ENCODE measurements at regions not wholly inside any gene's neighbourhood (a gene's known extent, or its start where the extent isn't known, plus 50 kb on each side); places are given as distances from the start of the nearest gene placed in this dataset.
A peak's percentile ranks its signal among the peaks of the same experiment; 100 is the strongest.
"Not testable (repeated sequence)": the region's sequence is repeated elsewhere in the genome, so short reads cannot be mapped to it uniquely, and the experiment has no call there.

DNA sequence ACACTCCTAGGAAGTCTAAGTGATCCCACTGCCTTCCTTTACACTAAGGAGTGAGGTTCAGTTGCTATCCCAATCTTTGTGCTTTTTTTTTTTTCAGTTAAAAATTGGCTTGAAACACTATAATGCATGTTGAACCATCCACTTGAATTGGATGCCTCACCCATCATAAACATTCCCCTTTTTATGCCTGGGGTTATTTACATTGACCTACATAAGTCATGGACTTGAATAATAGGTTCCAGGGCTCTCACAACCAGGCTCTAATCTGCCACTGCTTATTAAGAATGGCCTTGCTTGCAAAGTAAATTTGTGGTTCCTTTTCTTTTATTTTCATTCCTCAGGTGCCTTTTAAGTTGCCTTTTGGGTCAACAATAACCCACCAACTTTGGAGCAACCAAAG is 236.1 kb upstream of the MEIS1 start:
- no peak overlapping the region for H3K4me3 ChIP-seq (ENCODE audit: low read depth, poor library complexity, severe bottlenecking)
- no peak for DNase-seq (ENCODE audit: low spot score in 2 of 2)
- no peak for TF ChIP-seq POLR2A (IDR thresholded peaks at IDR 0.05)
- TF ChIP-seq, protein P1, sequence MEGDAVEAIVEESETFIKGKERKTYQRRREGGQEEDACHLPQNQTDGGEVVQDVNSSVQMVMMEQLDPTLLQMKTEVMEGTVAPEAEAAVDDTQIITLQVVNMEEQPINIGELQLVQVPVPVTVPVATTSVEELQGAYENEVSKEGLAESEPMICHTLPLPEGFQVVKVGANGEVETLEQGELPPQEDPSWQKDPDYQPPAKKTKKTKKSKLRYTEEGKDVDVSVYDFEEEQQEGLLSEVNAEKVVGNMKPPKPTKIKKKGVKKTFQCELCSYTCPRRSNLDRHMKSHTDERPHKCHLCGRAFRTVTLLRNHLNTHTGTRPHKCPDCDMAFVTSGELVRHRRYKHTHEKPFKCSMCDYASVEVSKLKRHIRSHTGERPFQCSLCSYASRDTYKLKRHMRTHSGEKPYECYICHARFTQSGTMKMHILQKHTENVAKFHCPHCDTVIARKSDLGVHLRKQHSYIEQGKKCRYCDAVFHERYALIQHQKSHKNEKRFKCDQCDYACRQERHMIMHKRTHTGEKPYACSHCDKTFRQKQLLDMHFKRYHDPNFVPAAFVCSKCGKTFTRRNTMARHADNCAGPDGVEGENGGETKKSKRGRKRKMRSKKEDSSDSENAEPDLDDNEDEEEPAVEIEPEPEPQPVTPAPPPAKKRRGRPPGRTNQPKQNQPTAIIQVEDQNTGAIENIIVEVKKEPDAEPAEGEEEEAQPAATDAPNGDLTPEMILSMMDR (IDR thresholded peaks at IDR 0.05), result no peak
- intact Hi-C loops (cut with DNase I; ENCODE audit: low total_unique reads), result no loop called here

DNA sequence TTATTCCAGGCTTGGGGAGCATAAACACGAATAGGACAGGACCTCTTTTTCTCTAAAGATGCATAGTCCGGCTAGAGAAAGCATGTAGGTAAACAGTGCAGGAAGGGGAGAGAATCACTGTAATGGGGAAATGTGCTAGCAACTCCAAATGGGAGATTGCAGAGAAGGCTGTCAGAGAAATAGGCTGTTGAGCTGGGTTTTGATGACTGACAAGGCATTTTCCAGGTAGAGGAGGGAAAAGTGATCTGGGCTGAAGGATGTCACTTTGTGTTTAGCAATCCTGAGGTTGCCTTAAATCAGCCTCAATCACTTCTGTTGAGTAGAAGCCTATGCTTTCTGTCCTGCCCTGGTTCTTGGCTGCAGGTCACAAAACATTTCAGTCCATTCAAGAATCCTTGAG is 242.0 kb upstream of the MEIS1 start:
- WGBS, 2 donors, result 86 to 91% methylated on average over 2 of the region's 2 CpGs
- no peak overlapping the region for H3K4me3 ChIP-seq (ENCODE audit: low read depth, poor library complexity, severe bottlenecking)
- intact Hi-C loops (cut with DNase I; ENCODE audit: low total_unique reads), result no loop called here
- no peak for TF ChIP-seq POLR2A (IDR thresholded peaks at IDR 0.05)
- TF ChIP-seq, protein P1 (IDR thresholded peaks at IDR 0.05), result no peak
- DNase-seq (ENCODE audit: low spot score in 2 of 2), result no peak

DNA sequence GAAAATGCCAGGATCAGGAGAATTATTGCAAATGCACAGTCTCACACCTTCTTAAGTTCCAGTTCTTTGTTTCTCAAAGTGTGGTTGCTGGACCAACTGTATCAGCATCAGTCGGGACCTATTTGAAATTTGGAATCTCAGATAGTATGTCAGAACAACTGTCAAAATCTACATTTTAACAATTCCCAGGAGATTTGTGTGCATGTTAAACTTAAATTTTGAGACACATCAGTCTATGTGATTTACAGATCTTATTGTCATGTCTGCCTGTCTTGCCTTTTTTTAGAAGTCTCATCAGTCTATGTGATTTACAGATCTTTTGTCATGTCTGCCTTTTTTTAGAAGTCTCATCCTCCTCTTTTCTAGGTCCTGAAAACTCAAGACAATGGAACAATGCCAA is 243.6 kb upstream of the MEIS1 start:
- TF ChIP-seq, protein P1 (IDR thresholded peaks at IDR 0.05), result no peak
- TF ChIP-seq POLR2A (IDR thresholded peaks at IDR 0.05), result no peak
- no peak overlapping the region for H3K4me3 ChIP-seq (ENCODE audit: low read depth, poor library complexity, severe bottlenecking)
- no peak for DNase-seq (ENCODE audit: low spot score in 2 of 2)
- intact Hi-C loops (cut with DNase I; ENCODE audit: low total_unique reads), result no loop called here
- 68 to 74% methylated on average over 1 of the region's 1 CpG for WGBS, 2 donors

DNA sequence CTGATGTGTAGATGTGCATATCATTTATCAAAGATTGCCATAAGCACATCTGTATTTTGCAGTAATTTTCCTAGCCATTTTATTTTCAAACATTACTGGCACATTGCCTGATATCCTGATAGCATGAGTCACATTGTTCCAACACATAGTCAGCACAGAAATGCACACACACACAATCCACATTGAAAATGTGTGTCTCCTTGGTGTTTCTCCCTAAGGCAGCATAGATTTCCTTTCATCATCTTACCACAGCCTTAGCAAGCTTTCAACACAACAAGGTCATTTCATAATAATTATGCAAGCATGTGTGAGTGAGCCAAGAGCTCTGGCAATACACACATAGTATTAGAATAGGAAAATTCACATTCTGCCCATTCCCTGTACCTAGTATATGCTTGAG is 245.4 kb upstream of the MEIS1 start:
- no peak overlapping the region for H3K4me3 ChIP-seq (ENCODE audit: low read depth, poor library complexity, severe bottlenecking)
- TF ChIP-seq POLR2A (IDR thresholded peaks at IDR 0.05), result no peak
- TF ChIP-seq, protein P1 (IDR thresholded peaks at IDR 0.05), result no peak
- intact Hi-C loops (cut with DNase I; ENCODE audit: low total_unique reads), result no loop called here
- DNase-seq (ENCODE audit: low spot score in 2 of 2), result peak in 1 of 2 donors; percentile 56

DNA sequence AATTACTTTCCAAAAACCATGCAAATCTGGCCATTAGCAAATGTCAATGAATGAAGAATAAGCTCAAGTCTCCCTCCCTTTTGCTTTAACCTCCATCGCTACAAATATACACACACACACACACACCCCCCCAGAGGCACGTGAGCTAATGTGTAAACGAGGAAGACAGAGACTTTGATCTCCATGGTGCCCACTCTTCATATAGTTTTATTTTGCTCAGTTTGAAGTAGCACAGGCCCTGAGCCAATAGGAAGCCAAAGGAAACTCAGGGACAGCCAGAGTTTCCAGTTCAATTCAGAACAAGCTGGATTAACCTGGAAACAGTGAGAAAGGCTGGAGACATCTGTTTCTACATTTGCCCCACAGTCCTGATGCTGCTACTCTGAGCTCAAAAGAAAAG is 248.4 kb upstream of the MEIS1 start:
- WGBS, 2 donors, result 52 to 64% methylated on average over 3 of the region's 3 CpGs
- H3K4me3 ChIP-seq (ENCODE audit: low read depth, poor library complexity, severe bottlenecking), result no peak overlapping the region
- intact Hi-C loops (cut with DNase I; ENCODE audit: low total_unique reads), result no loop called here
- no peak for DNase-seq (ENCODE audit: low spot score in 2 of 2)
- no peak for TF ChIP-seq POLR2A (IDR thresholded peaks at IDR 0.05)
- TF ChIP-seq, protein P1 (IDR thresholded peaks at IDR 0.05), result no peak

DNA sequence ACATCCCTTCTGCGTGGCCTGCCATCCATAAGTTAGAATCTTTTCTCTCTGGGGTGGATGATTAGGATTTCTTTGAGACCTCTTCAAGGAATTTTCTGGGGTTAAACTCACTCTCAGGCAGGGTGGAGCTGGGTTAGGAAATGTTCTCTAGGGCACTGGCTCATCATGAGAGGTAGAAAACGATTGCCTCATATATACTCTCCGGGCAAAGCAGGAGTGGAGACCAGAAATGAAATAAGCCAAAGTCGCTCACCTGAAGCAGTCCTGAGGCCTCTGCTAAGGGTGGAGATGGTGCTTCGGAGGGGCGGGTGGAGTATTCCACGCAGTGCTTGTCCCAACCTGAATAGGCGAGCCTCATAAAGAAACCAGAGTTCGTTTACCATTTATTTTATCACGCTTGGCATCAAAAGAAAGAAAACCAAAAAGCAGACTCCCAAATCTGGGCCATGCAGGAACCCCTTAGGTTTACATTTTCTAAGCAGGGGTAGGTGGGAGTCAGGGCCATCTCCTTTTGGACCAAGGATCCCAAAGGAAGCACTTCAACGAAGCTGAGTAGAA is 249.3 kb upstream of the MEIS1 start:
- H3K4me3 ChIP-seq (ENCODE audit: low read depth, poor library complexity, severe bottlenecking), result no peak overlapping the region
- TF ChIP-seq, protein P1 (IDR thresholded peaks at IDR 0.05), result no peak
- no peak for TF ChIP-seq POLR2A (IDR thresholded peaks at IDR 0.05)
- intact Hi-C loops (cut with DNase I; ENCODE audit: low total_unique reads), result no loop called here
- WGBS, 2 donors, result 64 to 74% methylated on average over 11 of the region's 11 CpGs
- DNase-seq (ENCODE audit: low spot score in 2 of 2), result peak in 1 of 2 donors; percentile 36

DNA sequence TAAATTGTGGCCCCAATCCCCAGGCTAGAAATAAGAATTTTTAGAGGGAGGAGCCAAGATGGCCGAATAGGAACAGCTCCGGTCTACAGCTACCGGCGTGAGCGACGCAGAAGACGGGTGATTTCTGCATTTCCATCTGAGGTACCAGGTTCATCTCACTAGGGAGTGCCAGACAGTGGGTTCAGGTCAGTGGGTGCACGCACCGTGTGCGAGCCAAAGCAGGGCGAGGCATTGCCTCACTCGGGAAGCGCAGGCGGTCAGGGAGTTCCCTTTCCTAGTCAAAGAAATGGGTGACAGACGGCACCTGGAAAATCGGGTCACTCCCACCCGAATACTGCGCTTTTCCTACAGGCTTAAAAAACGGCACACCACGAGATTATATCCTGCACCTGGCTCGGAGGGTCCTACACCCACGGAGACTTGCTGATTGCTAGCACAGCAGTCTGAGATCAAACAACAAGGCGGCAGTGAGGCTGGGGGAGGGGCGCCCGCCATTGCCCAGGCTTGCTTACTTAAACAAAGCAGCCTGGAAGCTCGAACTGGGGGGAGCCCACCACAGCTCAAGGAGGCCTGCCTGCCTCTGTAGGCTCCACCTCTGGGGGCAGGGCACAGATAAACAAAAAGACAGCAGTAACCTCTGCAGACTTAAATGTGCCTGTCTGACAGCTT is 257.7 kb upstream of the MEIS1 start:
- intact Hi-C loops (cut with DNase I; ENCODE audit: low total_unique reads); H3K4me3 ChIP-seq (ENCODE audit: low read depth, poor library complexity, severe bottlenecking); DNase-seq (ENCODE audit: low spot score in 2 of 2): not testable (repeated sequence)
- 86 to 95% methylated on average over 26 of the region's 26 CpGs for WGBS, 2 donors
